Left cardiac atrium (tissue), 4 donors: ENCODE measurements at regions not wholly inside any gene's neighbourhood (a gene's known extent, or its start where the extent isn't known, plus 50 kb on each side); places are given as distances from the start of the nearest gene placed in this dataset.

Experiments used
- ATAC-seq, 2 donors: fragments of 200-7000 bp; cut with Tn5 transposase; one replicate each; pipeline ENCODE4 v1.9.1; 2020; ENCODE audit warnings: mild to moderate bottlenecking in 2 of 2, moderate library complexity in 2 of 2
- DNase-seq: peaks from one replicate; pipeline ENCODE4 v3.0.0-alpha.2; 2020
- intact Hi-C, 2 donors: fragments of 100-400 bp; cut with DNase I; formaldehyde crosslinking; loops; one replicate each; pipeline versions ENCODE4 v1.14.1 to v1.15.1; 2022 to 2023
- donor health status: DM: no; HTN: yes; CAD: no.
- donor health status: DM: no; HTN: yes; CAD: no; lungs with severe emphysema.
- donor health status: DM: yes; HTN: yes; CAD: no.
- donor health status: Dilated cardiomyopathy.

DNA sequence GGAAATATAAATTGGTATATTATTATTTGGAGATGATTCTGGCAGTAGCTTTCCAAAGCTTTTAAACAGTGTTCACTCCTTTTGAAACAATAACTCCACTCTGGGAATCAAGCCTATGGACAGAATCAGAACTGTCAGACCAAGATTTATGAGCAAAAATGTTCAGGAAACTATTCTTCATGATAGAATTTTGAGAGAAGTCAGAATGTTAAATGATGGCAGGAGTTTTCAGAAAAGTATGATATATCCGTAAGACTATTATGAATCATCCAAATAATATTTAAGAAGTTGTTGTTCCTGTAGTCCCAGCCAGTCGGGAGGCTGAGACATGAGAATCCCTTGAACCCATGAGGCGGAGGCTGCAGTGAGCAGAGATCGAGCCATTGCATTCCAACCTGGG lies 50.5 kb upstream of the ADGRG2 start:
- no peak for DNase-seq
- intact Hi-C loops = no loop called here
- ATAC-seq = no peak

DNA sequence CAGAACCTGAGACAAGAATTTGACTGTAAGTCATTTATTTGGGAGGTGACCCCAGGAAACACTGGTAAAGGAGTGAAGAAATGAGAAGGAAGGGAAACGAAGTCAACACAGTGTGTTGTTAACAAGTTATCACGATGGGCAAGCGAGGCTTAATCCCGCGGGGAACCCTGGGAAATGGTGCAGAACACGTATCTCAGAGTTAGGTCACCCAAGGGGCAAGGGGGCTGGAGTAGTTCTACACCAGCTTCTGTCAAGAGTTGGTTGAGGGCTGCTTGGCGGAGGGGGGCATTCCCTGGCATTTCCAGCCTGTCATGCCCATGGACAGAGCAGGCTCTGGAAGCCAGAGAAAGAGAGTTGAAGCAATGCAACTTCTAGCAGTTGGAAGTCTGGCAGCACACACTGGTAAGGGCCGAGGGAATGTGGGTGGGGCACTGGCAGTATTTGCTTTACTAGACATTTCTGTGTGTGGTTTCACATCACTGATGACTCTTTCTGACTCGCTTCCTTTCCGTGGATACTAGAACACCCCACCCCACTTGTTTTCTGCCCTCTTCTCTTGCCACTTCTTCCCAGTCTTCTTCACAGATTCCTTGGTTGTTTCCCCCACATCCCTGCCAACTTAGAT lies 52.2 kb upstream of the ADGRG2 start:
- ATAC-seq (peak; percentile 38 to 76), DNase-seq (peak; percentile 34)
- intact Hi-C loops = no loop called here

DNA sequence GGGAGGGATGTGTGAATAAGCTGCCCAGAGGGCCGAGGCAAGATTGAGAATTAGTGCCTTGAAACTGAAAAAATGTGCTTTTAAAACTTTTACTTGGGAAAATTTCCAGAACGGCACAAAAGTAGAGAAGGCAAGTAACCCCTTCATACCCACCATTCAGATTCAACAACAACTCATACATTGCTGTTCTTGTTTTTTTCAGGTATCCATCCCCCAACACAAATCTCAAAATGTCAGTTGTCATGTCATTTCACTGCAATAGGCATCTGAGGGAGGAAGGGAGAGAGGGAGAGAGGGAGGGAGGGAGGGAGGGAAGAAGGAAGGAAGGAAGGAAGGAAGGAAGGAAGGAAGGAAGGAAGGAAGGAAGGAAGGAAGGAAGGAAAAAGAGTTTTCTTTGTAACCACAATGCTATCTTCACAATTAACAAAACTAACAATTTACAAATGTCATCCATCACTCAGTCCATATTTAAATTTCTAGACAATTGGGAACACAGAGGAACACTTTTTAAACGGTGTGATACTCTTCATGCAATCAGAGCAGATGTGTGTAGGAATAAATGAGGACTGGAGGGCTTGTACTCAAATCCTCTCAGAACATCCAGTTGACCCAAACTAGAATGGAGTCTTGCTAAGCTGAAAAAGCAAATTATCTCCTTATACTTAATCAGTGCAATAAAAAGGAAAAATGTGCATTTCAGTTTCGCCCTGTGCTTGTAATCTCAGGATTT lies 54.8 kb upstream of the ADGRG2 start:
- ATAC-seq (no peak), DNase-seq (no peak)
- intact Hi-C loops = no loop called here

DNA sequence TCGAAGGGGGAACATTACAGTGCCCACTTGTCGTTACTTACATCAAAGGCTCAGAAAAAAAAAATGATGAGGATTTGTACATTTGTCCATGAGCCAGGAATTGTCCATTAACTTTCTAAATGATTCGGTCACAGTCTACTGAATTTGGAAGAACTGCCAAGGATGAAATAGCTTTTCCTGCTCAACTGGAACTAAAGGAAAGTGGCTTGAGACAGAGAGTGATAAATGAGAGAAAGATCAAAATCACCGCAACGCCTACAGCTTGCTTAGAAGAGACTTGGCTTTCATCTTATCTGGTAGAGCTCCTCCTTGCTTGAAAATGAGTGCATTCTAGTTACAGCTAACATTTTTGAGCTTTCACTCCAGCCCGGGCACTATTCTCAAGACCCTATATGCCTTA lies 55.5 kb upstream of the ADGRG2 start:
- no peak for DNase-seq
- intact Hi-C loops = no loop called here
- no peak for ATAC-seq

DNA sequence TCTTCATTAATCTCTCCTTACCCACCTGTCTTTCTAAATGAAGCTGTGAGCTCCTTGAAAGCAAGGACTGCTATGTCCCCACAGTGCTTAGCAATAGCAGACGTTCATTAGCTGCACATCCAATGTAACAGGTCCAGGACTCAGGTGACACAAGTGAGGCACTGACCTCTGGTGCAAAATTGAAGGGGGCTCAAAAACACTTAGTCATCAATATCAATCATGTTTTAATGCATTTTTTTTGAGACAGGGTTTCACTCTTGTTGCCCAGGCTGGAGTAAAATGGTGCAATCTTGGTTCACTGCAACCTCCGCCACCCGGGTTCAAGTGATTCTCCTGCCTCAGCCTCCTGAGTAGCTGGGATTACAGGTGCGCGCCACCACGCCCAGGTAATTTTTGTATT lies 56.1 kb upstream of the ADGRG2 start:
- no peak for DNase-seq
- intact Hi-C loops = no loop called here
- no peak for ATAC-seq

DNA sequence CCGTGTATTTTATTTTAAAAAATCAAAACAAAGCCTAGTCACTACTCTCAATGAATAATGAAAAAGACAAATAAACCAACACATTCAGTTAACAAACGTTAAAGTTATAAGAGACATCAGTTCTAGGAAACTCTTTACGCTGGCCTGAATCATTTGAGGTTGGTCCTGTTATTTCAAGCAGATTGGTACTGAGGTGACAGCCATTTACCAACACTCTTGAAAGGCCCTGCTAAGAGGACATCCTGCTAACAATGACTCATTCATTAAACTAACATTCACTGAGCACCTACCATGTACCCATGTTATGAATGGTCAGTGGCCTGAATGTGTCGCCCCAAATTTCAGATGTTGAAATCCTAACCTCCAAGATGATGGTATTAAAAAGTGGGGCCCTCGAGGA lies 57.1 kb upstream of the ADGRG2 start:
- no peak for DNase-seq
- ATAC-seq = no peak
- intact Hi-C loops = no loop called here

DNA sequence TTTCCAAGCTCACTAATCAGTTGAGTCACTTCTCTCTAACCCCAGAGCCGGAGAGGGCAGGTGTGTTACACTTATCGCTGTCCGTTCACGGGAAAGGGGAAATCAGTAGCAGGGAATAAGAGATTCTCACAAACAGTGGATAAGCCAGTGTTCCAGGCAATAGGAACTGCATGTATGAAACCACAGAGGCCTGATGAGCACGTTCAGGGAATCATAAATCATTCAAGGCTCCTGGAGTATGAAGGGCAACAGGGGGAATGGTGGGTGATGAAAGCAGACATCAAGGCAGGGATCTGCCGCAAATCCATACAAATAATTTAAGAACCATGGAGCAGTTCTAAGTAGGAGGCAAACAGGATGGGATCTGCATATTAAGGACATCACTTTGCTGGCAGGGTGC lies 59.1 kb upstream of the ADGRG2 start:
- ATAC-seq = no peak
- DNase-seq = no peak
- intact Hi-C loops = no loop called here

DNA sequence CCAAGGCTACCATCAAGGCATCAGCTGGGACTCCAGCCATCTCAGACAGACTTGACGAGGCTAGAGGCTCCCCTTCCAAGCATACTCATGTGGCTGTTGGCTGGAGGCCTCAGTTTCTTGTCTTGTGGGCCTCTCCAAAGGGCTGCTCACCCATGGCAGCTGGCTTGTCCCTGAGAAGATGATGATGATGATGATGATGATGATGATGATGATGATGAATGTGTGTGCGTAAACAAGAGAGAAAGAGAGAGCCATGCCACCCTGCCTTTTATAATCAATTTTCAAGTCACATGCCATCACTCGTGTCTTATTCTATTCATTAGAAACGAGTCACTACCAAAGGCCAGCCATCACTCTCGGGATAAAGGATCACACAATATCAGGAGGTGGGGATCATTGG lies 60.5 kb upstream of the ADGRG2 start:
- intact Hi-C loops = no loop called here
- DNase-seq = no peak
- no peak for ATAC-seq

DNA sequence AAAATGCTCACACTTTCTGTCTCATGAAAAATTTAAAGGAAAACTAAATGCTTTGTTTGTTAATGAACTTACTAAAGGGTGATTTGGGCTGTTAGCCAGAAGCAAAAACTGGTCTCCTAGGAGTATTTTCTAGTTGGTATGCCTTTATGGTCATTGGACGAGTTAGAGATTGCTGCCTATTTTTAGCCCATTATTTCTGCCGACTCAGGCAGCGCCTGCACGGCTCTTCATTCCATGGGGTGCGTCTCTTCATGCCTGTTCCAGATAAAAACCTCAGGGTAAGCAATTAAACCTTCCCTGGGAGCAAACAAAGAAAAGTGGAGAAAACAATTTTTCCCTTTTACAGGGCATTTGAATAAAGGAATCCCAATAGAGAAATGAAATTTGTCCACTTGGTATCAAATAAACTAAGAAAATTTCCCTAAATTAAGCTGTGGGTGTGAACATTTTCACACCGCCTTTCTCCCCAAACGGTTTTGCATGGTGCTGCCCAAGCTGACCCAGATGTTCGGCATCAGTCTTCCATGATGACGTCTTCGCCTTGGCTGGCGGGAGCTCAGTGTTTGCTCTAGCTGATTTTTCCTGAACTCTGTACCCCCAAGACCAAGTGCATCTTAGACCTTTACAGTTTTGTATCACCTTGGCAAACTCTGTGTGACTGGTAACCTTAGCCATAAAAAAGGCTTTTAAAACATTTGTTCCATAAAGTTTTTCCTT lies 61.7 kb upstream of the ADGRG2 start:
- intact Hi-C loops = no loop called here
- peak; percentile 33 for DNase-seq
- peak; percentile 57 to 63 for ATAC-seq

DNA sequence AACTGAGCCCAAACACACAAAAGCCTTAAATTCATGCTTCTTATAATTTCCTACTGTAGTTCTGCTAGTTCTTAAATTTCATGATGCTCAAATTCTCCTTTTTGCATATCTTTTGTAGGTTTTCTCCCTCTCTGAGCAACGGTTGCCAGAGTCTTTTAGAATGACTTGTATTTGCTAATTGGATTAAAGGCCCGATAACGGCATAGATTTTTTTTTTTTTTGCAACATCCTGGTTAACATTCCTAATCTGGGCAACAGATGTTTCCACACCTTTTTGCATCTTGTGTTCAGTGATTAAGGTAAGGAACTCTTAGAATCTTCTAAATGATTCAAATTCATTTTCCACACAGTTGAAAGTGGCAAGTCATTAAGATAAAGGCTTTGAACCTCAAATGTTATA lies 66.3 kb upstream of the ADGRG2 start:
- intact Hi-C loops = no loop called here
- no peak for ATAC-seq
- DNase-seq = no peak

DNA sequence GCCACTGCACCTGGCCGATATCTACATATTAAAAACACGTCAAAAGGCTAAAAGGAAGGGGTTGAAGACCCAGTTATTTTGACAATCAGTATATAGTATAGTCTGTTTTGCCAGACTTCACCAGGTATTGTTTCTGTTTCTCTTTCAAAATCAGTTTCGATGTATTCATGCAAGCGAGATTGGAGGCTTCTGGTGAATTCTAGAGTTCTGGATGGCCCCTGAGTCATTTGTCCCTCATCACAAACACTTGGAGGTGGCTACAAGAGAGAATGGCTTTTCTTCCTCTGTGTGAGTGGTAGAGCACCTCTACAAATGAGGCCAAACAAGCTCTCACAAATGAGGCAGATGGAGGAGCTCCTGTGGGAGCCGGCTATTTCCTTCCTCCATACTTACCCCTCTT lies 68.6 kb upstream of the ADGRG2 start:
- no peak for DNase-seq
- intact Hi-C loops = no loop called here
- ATAC-seq = no peak

DNA sequence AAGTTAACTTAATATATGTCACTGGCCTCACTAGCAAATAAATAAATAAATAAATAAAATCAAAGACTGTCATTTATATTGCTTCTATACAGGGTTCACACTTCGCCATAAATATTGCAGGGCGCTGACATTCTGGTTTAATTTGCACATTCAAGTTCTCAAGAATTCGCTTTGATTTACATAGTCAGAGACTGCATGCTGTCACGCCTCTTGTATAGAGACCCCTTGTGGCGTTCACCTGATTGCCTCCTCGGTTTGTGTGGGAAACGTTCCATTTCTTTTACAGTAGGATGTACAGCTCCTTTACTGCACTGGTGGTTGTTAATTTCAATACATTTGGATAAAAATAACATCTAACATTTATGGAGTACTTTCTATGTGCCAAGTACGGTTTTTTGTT lies 71.3 kb upstream of the ADGRG2 start:
- intact Hi-C loops = no loop called here
- DNase-seq = no peak
- no peak for ATAC-seq

DNA sequence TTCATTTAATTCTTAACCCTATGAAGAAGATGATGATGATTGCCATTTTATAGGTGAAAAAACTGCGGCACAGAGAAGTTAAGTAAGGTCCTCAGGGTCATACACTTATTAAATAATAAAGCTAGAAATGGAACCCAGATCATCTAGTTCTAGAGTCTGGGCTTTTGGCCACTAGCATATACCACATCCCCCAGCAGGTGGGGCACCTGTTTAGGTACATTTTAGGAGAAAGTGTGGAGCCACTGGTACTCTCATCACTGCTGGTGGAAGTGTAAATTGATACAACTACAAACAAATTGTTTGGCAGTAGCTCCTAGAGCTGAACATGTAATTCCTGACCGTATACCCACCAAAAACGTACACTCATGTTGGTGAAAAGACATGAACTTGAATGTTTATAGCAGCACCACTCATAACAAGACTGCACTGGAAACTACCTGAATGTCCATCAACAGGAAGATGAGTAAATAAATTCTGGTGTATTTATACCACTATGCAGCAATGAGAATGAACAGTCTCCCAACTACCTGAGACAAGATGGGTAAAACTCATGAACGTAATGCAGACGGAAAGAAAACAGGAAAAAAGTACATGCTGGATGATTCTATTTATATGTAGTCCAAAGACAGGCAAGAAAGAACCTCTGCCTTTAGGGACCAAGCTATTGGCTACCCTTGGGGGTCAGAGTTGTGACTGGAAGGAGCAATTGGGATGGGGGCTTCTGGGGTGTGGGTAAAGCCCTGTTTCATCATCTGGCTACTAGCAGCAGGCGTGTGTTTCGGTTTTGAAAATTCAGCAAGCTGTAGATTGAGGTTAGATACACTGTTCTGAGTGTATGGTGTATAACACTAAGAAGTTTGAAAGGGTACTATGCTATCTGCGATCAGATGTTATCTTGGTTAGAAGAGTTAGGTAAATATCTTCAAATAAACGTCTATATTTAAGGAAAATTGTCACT lies 72.3 kb upstream of the ADGRG2 start:
- ATAC-seq = no peak
- no peak for DNase-seq
- intact Hi-C loops = no loop called here

DNA sequence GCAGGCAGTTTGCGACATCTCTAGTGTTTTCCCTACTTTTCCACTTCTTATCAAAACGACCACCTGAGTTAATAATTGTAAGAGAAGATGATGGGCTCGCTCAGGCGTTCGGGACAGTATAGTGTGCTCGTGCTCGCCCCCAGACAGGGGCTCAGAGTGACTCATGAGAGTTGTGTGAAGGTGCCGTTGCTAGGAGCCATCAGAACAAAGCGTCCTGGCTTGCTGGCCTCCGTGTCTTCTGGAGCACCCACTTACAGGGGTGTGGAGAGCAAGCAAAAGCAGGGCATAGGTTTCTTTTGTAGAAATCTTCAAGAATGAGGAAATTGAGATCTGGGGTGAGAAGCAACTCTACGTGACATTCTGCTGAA lies 73.0 kb upstream of the ADGRG2 start:
- intact Hi-C loops = no loop called here
- ATAC-seq (no peak), DNase-seq (no peak)

DNA sequence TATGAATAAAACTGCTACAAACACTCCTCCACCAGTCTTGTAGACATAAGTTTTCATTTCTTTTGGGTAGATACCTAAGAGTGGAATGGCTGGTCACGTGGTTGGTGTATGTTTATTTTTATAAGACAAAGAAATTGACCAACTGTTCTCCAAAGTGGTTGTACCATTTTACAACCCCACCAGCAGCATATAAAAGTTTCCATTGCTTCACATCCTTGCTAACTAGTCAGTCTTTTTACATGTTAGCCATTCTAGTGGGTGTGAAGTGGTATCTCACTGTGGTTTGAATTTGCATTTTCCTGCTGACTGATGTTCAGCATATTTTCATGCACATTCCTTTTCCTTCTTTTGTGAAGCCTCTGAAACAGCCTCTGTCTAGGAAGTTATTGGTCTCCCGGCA lies 76.2 kb upstream of the ADGRG2 start:
- DNase-seq (no peak), ATAC-seq (no peak)
- intact Hi-C loops = no loop called here

DNA sequence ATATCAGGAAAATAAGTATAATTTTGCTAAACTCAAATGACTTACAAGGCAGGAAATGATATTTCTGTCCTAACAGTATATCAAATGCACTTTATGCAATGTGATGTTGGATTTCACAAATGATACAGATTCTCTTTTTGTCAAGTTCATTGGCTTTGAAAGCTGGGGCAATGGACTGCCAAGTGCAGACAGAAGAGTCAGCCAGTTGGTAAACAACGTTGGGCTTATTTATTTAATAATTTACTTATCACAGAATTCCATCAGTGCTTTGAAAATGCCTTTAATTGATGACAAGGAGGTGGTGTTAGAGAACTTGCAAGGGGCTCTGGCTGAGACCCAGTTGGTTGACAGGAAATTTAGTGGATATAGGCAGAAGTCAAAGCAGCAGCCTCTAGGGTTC lies 79.9 kb upstream of the ADGRG2 start:
- no peak for ATAC-seq
- intact Hi-C loops = no loop called here

DNA sequence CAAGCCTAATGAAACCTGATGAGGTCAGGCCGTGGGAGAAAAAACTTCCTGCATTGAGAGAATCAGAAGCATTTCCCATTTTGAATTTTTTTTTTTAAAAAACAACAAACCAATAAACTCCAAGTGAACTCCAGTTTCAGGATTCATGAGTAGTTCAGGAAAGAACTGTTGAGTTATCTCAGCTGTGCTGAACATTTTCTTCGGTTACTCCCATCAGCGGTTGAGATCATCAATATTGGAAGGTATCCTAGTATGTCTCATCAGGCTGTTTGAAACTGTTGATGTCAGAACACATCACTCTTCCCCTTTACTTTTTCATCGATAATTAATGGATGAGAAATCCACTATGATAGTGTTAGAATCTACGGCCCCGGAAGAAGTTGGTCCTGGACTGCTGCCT lies 82.4 kb upstream of the ADGRG2 start:
- intact Hi-C loops = no loop called here
- ATAC-seq = no peak
- DNase-seq = no peak

More for the DNA sequence above, 79.9 kb upstream of the ADGRG2 start:
- no peak for DNase-seq

DNA sequence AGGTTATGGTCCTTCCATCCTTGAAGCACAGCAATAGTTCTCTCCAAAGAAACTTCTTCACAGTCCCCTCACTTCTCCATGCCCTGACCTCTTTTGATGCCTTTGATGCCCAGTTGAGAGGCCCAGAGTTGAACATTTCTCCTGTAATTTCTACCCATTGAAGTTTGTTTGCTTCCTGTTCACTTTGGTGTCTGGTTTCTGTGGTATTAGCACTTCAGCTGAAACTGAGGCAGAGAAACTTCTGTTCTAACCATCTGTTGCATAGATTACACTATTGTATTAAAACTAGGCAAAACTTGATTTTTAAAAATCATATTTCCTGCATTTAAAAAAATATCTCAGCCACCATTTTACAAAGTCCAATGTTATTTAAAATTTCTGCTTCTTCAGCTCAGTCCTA lies 89.8 kb upstream of the ADGRG2 start:
- intact Hi-C loops = no loop called here
- ATAC-seq = no peak

DNA sequence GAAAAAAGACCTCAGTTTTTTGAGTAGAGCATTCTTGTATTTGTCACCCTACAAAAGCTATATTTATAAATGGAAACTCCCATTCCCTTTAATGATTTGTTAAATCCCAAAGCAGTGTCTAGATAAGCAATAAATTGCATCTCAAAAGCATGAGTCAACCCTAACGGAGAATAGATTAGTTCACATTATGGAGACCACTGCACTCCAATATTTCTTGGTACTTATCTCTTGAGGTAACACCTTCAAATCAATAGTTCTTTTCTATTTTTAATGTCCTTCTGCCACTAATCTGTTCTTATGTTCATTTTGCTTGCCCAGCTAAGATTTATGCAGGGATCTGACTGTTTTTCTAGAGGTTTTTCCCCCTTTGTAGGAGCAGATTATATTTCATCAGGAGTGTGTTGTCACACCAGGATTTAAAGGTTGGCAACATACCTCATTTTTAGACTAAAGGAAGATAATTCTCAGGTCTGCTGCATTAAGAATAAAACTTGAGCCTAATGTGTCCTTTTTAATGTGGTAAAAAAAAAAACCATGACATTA lies 91.4 kb upstream of the ADGRG2 start:
- no peak for ATAC-seq
- intact Hi-C loops = no loop called here
- no peak for DNase-seq

More for the DNA sequence above, 89.8 kb upstream of the ADGRG2 start:
- DNase-seq = no peak
